NCI-H2227 (cell line): ENCODE measurements at regions not wholly inside any gene's neighbourhood (a gene's known extent, or its start where the extent isn't known, plus 50 kb on each side); places are given as distances from the start of the nearest gene placed in this dataset.
"Not testable (repeated sequence)": the region's sequence is repeated elsewhere in the genome, so short reads cannot be mapped to it uniquely, and the experiment has no call there.

Source experiments
- DNase-seq: peaks from one replicate; lab custom pipeline; 2025; ENCODE audit not compliant: unreplicated experiment; lab: John Stamatoyannopoulos, UW

GRCh38 chr18:26653943-26654615 lies 105.7 kb upstream of the KCTD1 start:
- no peak for DNase-seq

DNA sequence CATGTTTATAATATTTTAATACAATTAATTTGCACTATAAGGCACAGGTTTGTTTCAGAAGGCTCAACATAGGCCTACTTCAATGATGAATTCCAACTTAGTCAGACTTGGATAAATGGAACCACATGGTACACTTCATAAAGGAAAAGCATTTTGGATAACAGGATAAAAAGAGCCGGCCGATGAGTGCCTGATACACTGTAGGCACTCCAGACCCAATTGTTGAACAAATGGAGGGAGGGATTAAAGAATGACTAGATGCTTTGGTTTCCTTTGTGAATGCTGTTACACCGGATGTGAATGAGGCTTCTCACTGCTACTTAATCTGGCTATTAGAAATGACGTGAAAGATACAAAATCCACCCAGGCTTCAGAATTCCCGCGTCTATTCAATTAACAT lies 104.1 kb upstream of the KCTD1 start:
- no peak for DNase-seq

DNA sequence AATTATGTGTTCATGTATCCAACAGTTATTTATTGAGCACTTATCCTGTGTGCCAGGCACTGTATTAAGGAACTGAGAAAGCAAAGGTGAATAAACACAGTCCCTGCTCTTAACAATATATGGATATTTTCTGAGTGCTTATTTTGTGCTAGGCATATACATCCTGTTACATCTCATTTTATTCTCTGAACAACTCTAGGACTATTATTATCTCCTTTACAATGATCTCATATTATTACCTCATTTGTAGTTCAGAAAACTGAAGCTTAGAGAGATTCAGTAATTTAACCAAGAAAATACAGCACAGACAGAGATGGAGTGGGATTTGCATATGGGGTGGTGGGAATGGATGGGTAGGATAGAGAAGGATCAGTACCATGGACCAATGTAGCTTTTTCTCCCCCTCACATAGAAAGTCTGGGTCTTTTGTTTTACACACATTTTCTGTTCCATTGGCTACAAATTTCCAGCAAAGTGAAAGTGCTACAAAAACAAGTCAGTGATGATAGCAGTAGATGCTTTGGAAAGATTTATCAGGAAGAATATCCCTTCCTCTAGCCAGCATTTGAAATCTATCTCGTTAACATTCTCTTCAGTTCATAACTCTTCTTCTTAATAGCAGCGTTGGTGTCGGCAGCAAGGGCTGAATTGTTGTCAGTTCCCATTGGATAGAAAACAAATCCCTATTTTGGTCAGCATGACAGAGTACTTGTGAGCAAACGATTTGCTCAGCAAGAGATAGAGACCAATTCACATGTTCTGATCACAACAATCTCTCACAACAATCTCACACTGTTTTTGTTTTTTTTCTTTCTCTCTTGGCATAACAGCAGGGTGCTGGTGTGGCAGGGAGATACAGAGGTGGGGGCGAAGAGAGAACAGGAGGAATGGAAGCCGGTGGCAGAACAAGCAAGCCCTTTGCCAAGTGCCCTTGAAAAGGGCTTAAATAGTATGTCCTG lies 102.2 kb upstream of the KCTD1 start:
- DNase-seq = no peak

- no peak for DNase-seq
Observed at GRCh38 chr18:26649193-26649543, 100.8 kb upstream of the KCTD1 start.

DNA sequence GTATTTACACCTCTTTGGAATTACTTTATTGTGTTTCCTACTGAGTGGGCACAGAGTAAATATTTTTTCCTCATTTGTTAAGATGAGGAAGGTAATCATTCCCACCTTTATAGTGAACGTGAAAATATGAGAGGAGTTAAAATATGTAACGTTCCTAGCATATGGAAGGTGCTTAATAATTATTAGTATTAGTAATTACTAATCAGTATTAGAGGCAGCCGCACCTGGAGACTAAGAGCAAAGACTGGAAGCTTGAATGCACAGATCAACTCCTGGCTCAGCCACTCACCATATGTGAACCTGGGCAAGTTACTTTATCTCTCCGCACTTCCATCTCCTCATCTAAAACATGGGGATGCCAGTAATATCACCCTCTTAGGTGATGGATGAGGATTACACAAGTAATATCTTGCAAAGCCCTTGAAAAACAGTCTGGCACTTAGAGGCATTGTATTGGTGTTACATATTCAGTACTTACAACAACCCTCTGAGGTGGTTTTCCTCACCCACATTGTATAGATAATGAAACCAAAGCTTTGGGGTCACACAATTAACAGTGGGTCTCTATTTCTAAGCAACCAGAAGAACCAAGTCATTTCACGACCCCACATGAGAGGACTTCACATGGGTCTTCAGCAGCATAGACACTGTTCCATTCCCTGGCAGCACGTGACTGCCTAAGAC lies 100.3 kb upstream of the KCTD1 start:
- no peak for DNase-seq

DNA sequence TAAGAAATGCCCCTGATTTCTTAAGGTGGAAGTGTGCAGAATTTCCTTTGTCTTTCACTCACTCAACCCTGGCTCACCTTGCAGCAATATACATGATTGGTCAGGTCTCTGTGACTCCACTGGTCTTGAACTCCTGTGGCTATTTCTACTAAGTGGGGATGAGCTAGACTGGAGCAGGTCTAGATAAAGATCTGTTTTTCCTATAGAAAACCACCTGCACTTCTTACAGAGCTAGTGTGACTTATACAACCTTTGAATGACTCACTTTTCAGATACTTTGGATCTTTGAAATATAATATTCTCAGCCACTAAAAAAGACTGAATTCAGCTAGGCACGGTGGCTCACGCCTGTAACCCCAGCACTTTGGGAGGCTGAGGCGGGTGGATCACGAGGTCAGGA lies 98.5 kb upstream of the KCTD1 start:
- no peak for DNase-seq

- no peak for DNase-seq
Observed at GRCh38 chr18:26642440-26643348, 94.3 kb upstream of the KCTD1 start.

- no peak for DNase-seq
Observed at GRCh38 chr18:26640541-26640940, 92.2 kb upstream of the KCTD1 start.

- no peak for DNase-seq
Observed at GRCh38 chr18:26639149-26639548, 90.8 kb upstream of the KCTD1 start.

DNA sequence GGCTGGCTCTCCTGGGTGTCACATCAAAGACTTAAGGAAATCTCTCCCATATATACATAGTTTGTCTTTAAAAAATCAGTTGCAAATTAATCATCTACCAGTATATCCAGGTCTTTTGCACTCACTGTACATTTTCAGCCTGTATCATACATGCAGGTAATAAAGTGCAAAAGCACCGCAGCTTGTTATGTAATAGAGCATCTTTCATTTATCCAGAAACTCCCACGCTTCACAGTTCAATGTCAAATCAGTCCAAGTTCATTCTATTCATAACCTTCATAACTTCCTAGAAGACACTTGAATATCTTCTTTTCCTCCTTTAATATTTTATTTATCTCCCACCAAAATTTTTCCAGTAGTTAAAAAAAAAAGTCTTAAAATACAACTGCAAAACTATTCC lies 89.6 kb upstream of the KCTD1 start:
- DNase-seq = no peak

- no peak for DNase-seq
Observed at GRCh38 chr18:26637324-26637723, 89.0 kb upstream of the KCTD1 start.

GRCh38 chr18:26635466-26635865 lies 87.1 kb upstream of the KCTD1 start:
- DNase-seq = no peak

DNA sequence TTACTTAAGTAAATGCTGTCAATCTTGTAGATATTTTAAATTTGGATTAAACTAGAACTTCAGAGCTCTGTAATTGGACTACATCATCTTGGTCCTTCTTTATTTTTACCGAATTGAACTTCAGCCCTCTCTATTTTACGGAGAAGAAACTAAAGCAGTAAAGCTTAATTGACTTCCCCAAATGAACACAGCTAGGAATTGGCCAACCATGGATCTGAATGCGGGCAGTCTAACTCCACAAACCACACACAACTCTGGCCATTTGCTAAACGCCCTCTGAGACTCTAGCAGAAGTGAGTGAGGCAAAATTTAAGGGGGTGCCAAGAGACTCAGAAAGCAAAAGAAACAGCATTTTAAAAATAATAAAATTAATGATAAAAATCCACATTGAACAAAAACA lies 86.3 kb upstream of the KCTD1 start:
- DNase-seq = no peak

DNA sequence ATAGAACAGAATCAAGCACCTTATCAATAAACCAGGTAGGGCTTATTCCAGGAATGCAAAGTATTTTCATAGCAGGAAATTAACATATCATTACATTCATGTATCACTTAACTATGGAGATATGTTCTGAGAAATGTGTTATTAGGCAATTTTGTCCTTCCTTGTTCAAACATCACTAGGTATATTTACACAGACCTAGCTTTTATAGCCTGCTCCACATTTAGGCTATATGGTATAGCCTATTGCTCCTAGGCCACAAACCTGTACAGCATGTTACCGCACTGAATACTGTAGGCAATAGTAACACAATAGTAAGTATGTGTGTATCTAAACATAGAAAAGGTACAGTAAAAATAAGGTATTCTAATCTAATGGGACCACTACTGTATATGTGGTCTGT lies 82.8 kb upstream of the KCTD1 start:
- no peak for DNase-seq

DNA sequence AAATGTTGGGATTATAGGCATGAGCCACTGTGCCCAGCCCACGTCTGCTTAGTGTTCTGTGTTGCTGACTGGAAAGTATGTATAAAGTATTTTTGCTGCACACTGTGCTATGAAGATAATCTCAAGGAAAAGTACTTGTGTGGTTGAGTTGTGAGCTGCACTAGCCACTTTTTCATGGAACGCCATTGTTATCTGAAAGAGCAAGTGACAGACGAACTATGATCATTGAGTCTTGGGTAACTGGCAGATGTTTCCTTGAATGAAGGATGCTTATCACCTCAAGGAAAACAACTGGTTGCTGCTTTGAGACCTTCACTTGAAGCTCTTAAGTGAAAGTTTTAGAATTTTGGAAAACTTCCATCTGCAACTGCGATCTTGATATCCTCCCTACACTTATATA lies 82.2 kb upstream of the KCTD1 start:
- no peak for DNase-seq

GRCh38 chr18:26628017-26628416 lies 79.7 kb upstream of the KCTD1 start:
- no peak for DNase-seq

GRCh38 chr18:26624443-26624842 lies 76.1 kb upstream of the KCTD1 start:
- no peak for DNase-seq

DNA sequence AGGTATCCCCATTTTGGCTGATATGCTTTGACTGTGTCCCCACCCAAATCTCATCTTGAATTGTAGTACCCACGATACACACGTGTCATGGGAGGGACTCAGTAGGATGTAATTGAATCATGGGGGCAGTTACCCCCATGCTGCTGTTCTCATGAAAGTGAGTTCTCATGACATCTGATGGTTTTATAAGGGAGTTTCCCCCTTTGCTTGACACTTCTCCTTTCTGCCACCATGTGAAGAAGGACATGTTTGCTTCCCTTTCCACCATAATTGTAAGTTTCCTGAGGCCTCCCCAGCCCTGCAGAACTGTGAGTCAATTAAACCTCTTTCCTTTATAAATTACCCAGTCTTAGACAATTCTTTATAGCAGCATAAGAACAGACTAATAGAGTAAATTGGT lies 75.0 kb upstream of the KCTD1 start:
- not testable (repeated sequence) for DNase-seq

GRCh38 chr18:26621161-26622026 lies 73.0 kb upstream of the KCTD1 start:
- peak; percentile 12 for DNase-seq

DNA sequence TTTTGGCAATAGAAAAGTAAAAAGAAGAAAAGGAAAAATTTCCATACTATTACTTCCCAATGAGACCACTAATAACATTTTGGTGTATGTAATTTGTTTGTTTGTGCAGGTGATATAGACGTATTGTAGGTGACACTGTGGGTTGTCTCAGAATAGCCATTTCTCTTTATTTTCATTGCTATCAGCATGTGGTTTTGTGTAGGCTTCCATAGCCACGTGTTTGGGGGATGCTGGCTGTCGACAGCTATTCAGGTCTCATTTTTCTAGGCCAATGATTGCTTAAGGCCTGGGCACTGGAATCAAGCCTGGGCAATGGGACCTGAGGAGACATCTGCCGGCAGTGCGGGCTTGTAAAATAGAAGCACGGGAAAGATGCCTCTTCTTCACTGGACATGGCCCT lies 71.0 kb upstream of the KCTD1 start:
- no peak for DNase-seq
